GM12865 (cell line): ENCODE measurements at regions not wholly inside any gene's neighbourhood (a gene's known extent, or its start where the extent isn't known, plus 50 kb on each side); places are given as distances from the start of the nearest gene placed in this dataset.

Experiments
- DNase-seq: peaks from one replicate; pipeline ENCODE4 v3.0.0; 2010; ENCODE audit warnings: low read depth
- H3K4me3 ChIP-seq: 2 replicates; pipeline ENCODE4 v1.5.1; 2011; ENCODE audit warnings: mild to moderate bottlenecking, low read depth, low read length, control low read depth
- TF ChIP-seq, protein P1 (sequence below): IDR thresholded peaks from 2 replicates; pipeline ENCODE4 v1.5.1; 2011; ENCODE audit warnings: low read length, control low read depth, low read depth, inconsistent platforms; ENCODE audit not compliant: insufficient read depth; ENCODE audit errors: missing control alignments

DNA sequence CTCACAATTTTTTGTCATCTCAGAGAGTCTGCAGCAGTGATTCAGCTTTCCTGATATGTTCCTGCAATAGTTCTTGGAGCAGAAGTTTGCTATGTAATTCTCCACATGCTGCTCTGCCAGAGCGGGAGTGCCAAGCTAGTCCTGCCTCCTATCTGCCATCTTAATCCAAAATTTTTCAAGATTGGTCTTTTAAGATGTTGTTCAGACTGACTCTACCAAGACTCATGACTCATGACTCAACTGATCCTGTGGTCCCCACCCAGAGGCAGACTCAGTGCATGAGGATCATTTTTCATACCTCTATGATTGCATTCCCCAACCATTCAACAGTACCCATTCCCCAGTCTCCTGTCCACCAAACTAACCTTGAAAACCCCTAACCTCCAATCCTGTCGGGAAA, 470.8 kb downstream of the INHBA start:
- TF ChIP-seq, protein P1, sequence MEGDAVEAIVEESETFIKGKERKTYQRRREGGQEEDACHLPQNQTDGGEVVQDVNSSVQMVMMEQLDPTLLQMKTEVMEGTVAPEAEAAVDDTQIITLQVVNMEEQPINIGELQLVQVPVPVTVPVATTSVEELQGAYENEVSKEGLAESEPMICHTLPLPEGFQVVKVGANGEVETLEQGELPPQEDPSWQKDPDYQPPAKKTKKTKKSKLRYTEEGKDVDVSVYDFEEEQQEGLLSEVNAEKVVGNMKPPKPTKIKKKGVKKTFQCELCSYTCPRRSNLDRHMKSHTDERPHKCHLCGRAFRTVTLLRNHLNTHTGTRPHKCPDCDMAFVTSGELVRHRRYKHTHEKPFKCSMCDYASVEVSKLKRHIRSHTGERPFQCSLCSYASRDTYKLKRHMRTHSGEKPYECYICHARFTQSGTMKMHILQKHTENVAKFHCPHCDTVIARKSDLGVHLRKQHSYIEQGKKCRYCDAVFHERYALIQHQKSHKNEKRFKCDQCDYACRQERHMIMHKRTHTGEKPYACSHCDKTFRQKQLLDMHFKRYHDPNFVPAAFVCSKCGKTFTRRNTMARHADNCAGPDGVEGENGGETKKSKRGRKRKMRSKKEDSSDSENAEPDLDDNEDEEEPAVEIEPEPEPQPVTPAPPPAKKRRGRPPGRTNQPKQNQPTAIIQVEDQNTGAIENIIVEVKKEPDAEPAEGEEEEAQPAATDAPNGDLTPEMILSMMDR = no peak
- no peak overlapping the region for H3K4me3 ChIP-seq
- no peak for DNase-seq

DNA sequence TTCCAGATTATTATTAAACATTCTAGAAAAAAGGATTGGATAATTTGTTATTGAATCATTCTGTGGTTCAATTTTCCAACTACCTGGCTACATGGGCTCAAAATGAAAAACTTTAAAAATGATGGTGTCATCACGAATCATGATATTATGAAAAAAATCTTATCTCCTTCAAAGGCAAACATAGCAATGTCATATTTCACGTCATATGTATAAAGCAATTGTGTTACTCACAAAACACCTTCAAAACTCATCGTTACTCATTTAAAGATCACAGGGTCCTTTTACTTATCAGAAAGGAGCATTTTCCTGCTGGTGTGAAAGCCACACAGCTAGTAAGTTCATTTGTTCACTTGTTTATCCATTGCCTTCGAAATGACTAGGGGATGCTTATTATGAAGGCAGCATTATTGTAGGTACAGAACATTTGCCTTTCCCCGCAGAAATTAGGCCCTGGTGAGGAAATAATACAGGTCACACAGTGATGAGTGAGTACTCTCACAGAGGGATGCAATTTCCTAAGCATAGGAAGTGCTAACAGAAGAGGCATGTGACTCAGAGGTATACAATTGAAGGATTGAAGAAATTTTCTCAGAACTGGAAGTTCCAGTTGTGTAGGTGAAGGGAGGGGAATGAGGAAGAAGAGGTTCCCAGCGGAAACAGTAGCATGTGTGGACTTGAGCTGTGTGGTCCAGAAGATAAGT, 478.7 kb downstream of the INHBA start:
- TF ChIP-seq, protein P1 = no peak
- DNase-seq = no peak
- no peak overlapping the region for H3K4me3 ChIP-seq

DNA sequence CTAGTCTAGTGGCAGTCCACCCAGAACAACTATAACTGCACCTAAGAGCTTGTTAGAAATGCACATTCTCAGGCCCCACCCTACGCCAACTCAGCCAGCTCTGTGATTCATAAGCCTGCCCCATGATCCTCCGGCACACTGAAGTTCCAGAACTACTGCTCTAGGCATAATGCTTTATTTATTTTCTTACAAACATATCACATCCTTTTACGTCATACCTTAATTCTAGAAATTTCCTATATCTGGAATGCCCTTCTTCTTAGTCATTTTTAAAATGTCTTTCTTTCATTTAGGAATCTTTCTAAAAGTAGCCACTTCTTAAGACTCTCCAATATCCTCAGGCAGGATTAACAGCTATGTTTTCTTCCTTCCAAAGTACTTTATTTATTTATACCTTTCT, 480.1 kb downstream of the INHBA start:
- no peak overlapping the region for H3K4me3 ChIP-seq
- no peak for DNase-seq
- TF ChIP-seq, protein P1 = no peak

DNA sequence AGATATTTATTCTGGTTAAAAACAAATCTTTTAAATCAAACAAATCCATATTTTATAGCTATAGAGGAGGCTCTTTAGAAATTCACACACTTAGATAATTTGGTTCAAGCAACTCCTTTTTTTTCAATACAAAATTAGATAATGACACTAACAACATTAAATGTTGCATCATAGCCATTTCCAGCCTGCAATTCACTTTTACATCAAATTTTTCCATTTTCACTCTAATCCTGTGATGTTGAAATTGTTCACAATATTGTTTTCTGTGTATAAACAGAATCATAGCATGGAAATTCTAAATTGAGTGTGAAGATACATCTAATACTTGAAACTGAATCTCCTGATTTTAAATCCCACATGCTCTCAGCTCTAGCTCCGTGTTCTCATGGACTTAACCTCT, 482.6 kb downstream of the INHBA start:
- no peak overlapping the region for H3K4me3 ChIP-seq
- TF ChIP-seq, protein P1 = no peak
- DNase-seq = no peak

DNA sequence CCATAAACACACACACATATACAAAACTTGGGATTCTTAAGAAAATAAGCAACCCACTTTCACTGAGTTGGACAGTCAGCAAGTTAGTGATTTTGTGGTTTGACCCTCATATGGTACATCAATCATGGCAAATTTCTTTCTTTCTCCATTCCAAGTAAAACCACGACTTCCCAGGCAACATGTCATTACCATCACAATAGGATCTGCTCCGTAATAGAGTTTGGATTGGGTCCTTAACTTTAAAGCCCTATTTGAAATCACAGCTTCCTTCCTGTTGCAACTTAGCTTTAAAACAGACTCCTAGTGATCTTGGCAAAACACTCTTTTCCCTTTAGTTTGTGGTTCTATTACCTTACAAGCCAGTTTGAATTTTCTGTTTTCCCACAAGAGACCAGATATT, 483.6 kb downstream of the INHBA start:
- TF ChIP-seq, protein P1 = no peak
- no peak overlapping the region for H3K4me3 ChIP-seq

DNA sequence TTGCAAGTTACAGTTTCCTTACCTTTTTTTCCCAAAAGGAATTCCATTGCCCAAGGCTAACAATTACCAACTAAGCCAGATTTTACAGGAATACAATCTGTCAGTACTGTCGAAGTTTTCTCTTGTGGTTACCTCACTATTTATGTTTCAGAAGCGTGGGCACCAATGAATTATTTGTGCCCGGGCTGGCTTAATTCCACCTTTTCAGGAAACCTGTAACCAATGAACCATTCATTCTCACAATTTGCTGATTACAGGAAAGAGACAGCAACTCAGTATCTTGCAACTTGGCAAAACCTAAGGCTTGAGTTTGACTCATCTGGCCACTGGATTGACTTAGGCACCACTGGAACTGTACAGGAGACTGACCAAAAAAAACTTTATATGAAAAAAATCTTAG, 485.6 kb downstream of the INHBA start:
- H3K4me3 ChIP-seq = no peak overlapping the region
- TF ChIP-seq, protein P1 = no peak
- no peak for DNase-seq

More for the DNA sequence above, 483.6 kb downstream of the INHBA start:
- DNase-seq = no peak

DNA sequence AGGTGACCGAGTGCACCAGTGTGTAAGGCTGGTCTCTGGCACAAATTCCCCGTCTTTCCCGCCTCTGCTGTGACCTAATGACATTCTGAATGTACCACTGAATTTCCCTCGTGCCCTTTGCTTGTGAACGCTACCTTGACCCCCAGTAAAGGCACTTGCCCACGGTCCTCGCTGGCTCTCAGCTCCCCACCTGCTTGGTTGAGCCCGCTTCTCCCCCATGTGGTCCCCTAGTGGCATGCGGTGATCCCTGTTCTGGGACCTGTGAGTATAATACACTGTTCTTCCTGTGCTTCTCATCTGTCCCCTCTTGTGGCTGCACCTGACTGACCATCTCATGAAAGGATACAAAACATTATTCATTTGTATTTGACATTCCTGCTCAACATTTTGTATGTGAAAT, 495.7 kb downstream of the INHBA start:
- H3K4me3 ChIP-seq = no peak overlapping the region
- no peak for DNase-seq
- TF ChIP-seq, protein P1 = no peak
